Upper lobe of left lung (tissue), 4 donors: ENCODE measurements at regions not wholly inside any gene's neighbourhood (a gene's known extent, or its start where the extent isn't known, plus 50 kb on each side); places are given as distances from the start of the nearest gene placed in this dataset.

ENCODE experiments used
- CTCF ChIP-seq, 6 experiments: fragments of 450-650 bp in 4 of 6; fragments of 200-600 bp in 2 of 6; sonication (generic) in 2 of 6; IDR thresholded peaks; one replicate each; pipeline ENCODE4 v1.5.1; 2016 to 2019; ENCODE audit warnings: antibody characterized with exemption in 6 of 6
- EP300 ChIP-seq, 4 donors: sonication (generic); formaldehyde crosslinking; IDR thresholded peaks; one replicate each; pipeline ENCODE4 v1.5.1; 2017; ENCODE audit warnings: antibody characterized with exemption in 4 of 4, control low read depth in 2 of 4
- POLR2A ChIP-seq, 4 donors: fragments of 450-650 bp; IDR thresholded peaks; one replicate each; pipeline ENCODE4 v1.5.1; 2016 to 2017; ENCODE audit warnings: antibody characterized with exemption in 4 of 4, mild to moderate bottlenecking in 2 of 4
- POLR2AphosphoS5 ChIP-seq, 2 donors: sonication (generic); formaldehyde crosslinking; IDR thresholded peaks; one replicate each; pipeline ENCODE4 v1.5.1; 2017; ENCODE audit warnings: antibody characterized with exemption in 2 of 2

- TF ChIP-seq CTCF (IDR thresholded peaks at IDR 0.05) (no peak), POLR2A (IDR thresholded peaks at IDR 0.05) (no peak), EP300 (IDR thresholded peaks at IDR 0.05) (no peak), POLR2AphosphoS5 (IDR thresholded peaks at IDR 0.05) (no peak)
These were observed 174.7 kb upstream of the DAAM1 start for GRCh38 chr14:59013672-59014298.
